Muscle layer of duodenum (tissue), 2 donors: ENCODE measurements at regions not wholly inside any gene's neighbourhood (a gene's known extent, or its start where the extent isn't known, plus 50 kb on each side); places are given as distances from the start of the nearest gene placed in this dataset.

Experiments used
- H3K27ac ChIP-seq: one replicate; pipeline ENCODE4 v1.7.0; 2013; ENCODE audit warnings: mild to moderate bottlenecking, low read length
- H3K27me3 ChIP-seq: one replicate; pipeline ENCODE4 v1.7.0; 2013; ENCODE audit warnings: low read depth, mild to moderate bottlenecking, control low read depth, low read length
- H3K36me3 ChIP-seq, 2 donors: one replicate each; pipeline ENCODE4 v1.7.0; 2013; ENCODE audit warnings: low read length in 2 of 2, control low read depth in 1 of 2, mild to moderate bottlenecking in 1 of 2; ENCODE audit not compliant: insufficient read depth in 2 of 2, control insufficient read depth in 1 of 2
- H3K4me1 ChIP-seq, 2 donors: one replicate each; pipeline ENCODE4 v1.7.0; 2013; ENCODE audit warnings: low read length in 2 of 2, mild to moderate bottlenecking in 2 of 2, control low read depth in 1 of 2, moderate library complexity in 1 of 2; ENCODE audit not compliant: insufficient read depth in 2 of 2, control insufficient read depth in 1 of 2
- H3K4me3 ChIP-seq, 2 donors: one replicate each; pipeline ENCODE4 v1.7.0; 2013; ENCODE audit warnings: low read length in 2 of 2, low read depth in 1 of 2, mild to moderate bottlenecking in 1 of 2
- H3K9me3 ChIP-seq, 2 donors: one replicate each; pipeline ENCODE4 v1.7.0; 2013; ENCODE audit warnings: low read length in 2 of 2, control low read depth in 1 of 2, mild to moderate bottlenecking in 1 of 2; ENCODE audit not compliant: control insufficient read depth in 1 of 2
- donor health status: healthy.

DNA sequence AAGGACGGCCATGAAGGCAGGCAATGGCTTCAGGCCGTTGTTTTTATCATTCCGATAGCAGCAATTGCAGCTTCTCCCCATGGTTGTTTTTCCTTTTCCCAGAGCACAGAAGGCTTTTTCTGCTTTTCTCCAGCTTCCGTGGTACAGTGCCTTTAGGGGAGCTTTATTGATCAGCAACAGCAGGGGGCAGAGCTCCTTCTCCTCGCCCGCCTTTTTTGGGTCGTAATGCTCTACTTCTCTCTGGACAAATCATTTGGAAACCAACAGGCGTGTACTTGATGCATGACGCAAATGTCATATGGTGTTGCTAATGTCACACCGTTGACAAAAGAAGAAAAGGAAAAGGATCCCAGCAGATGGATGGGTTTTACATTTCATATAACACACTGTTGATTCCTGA, 79.7 kb upstream of the SNRK start:
- Histone ChIP-seq H3K36me3 (no peaks in the 10 kb centered on the region), H3K27me3 (no peaks in the 10 kb centered on the region), H3K9me3 (no peaks in the 10 kb centered on the region), H3K27ac (no peak overlapping the region), H3K4me3 (no peak overlapping the region), H3K4me1 (no peaks in the 10 kb centered on the region)

GRCh38 chr3:43206105-43206504, 80.2 kb upstream of the SNRK start:
- H3K27ac ChIP-seq = no peak overlapping the region
- no peak overlapping the region for H3K4me3 ChIP-seq
- no peaks in the 10 kb centered on the region for H3K27me3 ChIP-seq
- no peaks in the 10 kb centered on the region for H3K4me1 ChIP-seq
- H3K9me3 ChIP-seq = no peaks in the 10 kb centered on the region
- no peaks in the 10 kb centered on the region for H3K36me3 ChIP-seq

- H3K27ac ChIP-seq = no peak overlapping the region
- no peaks in the 10 kb centered on the region for H3K36me3 ChIP-seq
- no peak overlapping the region for H3K4me3 ChIP-seq
- H3K4me1 ChIP-seq = no peaks in the 10 kb centered on the region
- H3K9me3 ChIP-seq = peaks cover 0 to 4% of the 10 kb centered on the region in 2 donors
- H3K27me3 ChIP-seq = no peaks in the 10 kb centered on the region
These were observed 83.3 kb upstream of the SNRK start for GRCh38 chr3:43203022-43203421.

DNA sequence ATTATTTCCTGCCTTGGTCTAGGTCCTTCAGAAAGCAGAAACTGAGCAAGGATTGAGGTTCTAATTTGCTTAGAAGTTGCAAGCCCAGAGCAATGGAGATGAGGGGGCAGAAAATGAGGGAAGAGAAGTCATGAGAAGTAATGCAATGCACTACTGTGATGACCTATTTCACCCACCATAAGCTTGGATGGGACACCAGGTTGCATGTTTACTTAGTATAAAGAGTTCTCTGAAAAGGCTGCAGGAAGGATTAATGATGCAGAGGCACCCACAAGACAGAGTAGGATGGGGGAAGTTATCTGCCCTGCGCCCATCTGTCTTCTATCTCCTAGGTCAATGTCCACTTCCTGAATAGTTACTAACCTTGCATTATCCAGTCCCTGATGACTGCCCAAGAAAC, 84.8 kb upstream of the SNRK start:
- H3K4me1 ChIP-seq = no peaks in the 10 kb centered on the region
- no peak overlapping the region for H3K27ac ChIP-seq
- H3K4me3 ChIP-seq = no peak overlapping the region
- H3K9me3 ChIP-seq = peaks cover 0 to 4% of the 10 kb centered on the region in 2 donors
- no peaks in the 10 kb centered on the region for H3K27me3 ChIP-seq
- H3K36me3 ChIP-seq = no peaks in the 10 kb centered on the region

- no peaks in the 10 kb centered on the region for H3K36me3 ChIP-seq
- H3K4me3 ChIP-seq = no peak overlapping the region
- no peaks in the 10 kb centered on the region for H3K27me3 ChIP-seq
- H3K9me3 ChIP-seq = peaks cover 0 to 4% of the 10 kb centered on the region in 2 donors
- H3K4me1 ChIP-seq = no peaks in the 10 kb centered on the region
- no peak overlapping the region for H3K27ac ChIP-seq
These were observed 86.6 kb upstream of the SNRK start for GRCh38 chr3:43199645-43200306.

- Histone ChIP-seq H3K36me3 (no peaks in the 10 kb centered on the region), H3K27ac (no peak overlapping the region), H3K27me3 (no peaks in the 10 kb centered on the region), H3K9me3 (peaks cover 0 to 4% of the 10 kb centered on the region in 2 donors), H3K4me1 (no peaks in the 10 kb centered on the region), H3K4me3 (no peak overlapping the region)
These were observed 87.3 kb upstream of the SNRK start for GRCh38 chr3:43198791-43199644.

- Histone ChIP-seq H3K27ac (no peak overlapping the region), H3K4me1 (no peaks in the 10 kb centered on the region)
These were observed 88.0 kb upstream of the SNRK start for GRCh38 chr3:43198301-43198700.

GRCh38 chr3:43197181-43197580, 89.2 kb upstream of the SNRK start:
- H3K27ac ChIP-seq = no peak overlapping the region

More at GRCh38 chr3:43198301-43198700, 88.0 kb upstream of the SNRK start:
- Histone ChIP-seq H3K36me3 (no peaks in the 10 kb centered on the region), H3K4me3 (no peak overlapping the region), H3K27me3 (no peaks in the 10 kb centered on the region), H3K9me3 (peaks cover 0 to 4% of the 10 kb centered on the region in 2 donors)

GRCh38 chr3:43196721-43197120, 89.6 kb upstream of the SNRK start:
- Histone ChIP-seq H3K4me1 (no peaks in the 10 kb centered on the region), H3K27ac (no peak overlapping the region), H3K36me3 (no peaks in the 10 kb centered on the region), H3K27me3 (no peaks in the 10 kb centered on the region), H3K4me3 (no peak overlapping the region), H3K9me3 (peaks cover 0 to 4% of the 10 kb centered on the region in 2 donors)

More at GRCh38 chr3:43197181-43197580, 89.2 kb upstream of the SNRK start:
- Histone ChIP-seq H3K9me3 (peaks cover 0 to 4% of the 10 kb centered on the region in 2 donors), H3K36me3 (no peaks in the 10 kb centered on the region), H3K4me1 (no peaks in the 10 kb centered on the region), H3K27me3 (no peaks in the 10 kb centered on the region), H3K4me3 (no peak overlapping the region)

DNA sequence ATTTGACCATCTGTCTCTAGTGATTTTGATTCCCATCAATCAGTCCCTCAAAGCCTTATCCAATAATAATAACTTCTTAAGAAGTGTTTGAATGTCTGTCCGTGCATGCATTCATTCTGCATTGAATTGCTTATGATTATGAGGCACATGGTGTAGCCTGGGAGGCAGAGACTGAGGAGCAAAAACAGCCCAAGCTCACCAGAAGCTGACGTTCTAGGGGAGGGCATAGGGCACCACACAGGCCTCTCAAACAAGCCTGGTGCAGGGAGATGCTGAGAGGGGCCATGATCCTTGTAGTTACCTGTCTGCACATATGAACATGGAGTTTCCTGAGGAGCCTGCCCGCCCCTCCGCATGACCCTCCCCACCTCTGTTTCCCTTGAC, 89.2 kb upstream of the POMGNT2 start:
- Histone ChIP-seq H3K27me3 (no peaks in the 10 kb centered on the region), H3K36me3 (no peaks in the 10 kb centered on the region), H3K4me3 (no peak overlapping the region), H3K9me3 (peaks cover 0 to 4% of the 10 kb centered on the region in 2 donors), H3K4me1 (no peaks in the 10 kb centered on the region), H3K27ac (no peak overlapping the region)

DNA sequence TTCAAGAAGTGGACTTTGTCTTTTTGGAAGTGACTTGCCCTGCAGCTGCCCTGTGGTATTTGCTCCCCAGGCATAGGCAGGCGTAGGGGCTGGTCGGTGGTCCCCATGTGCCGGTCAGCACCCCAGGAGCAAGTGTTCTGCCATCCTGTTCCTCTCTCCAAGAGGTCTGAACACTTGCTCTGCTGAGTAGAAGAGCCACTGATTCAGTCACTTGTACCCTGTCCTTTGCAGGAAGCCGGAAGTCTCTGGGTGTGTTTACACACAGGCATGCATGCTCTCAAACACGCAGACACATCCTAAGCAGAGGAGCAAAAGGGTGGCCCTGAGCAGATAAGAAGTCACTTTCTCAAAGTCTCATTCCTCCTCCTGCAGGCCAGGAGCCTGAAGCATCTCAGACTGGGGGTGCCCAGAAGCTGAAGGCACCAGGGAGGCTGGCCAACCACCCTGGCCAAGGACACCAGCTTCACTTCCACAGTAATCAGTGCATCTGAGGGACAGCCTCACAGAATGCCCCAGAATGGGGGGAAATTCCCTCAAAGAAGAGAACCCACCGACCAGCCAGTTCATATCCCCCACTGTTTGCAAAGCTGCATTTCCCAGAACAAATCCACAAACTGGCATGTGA, 88.7 kb upstream of the POMGNT2 start:
- peaks cover 0 to 4% of the 10 kb centered on the region in 2 donors for H3K9me3 ChIP-seq
- no peaks in the 10 kb centered on the region for H3K36me3 ChIP-seq
- no peak overlapping the region for H3K27ac ChIP-seq
- no peak overlapping the region for H3K4me3 ChIP-seq
- H3K4me1 ChIP-seq = no peaks in the 10 kb centered on the region
- no peaks in the 10 kb centered on the region for H3K27me3 ChIP-seq
